GM18951 (cell line): ENCODE measurements at regions not wholly inside any gene's neighbourhood (a gene's known extent, or its start where the extent isn't known, plus 50 kb on each side); places are given as distances from the start of the nearest gene placed in this dataset.

Experiments used
- POLR2A ChIP-seq: IDR thresholded peaks from 4 replicates; pipeline ENCODE4 v1.6.1; 2011; ENCODE audit warnings: mild to moderate bottlenecking; ENCODE audit not compliant: insufficient read length, insufficient read depth; ENCODE audit errors: extremely low read depth
- in situ Hi-C: fragments of 300-500 bp; cut with MboI; formaldehyde crosslinking; loops from one replicate; pipeline ENCODE4 v1.12.0; 2022; ENCODE audit warnings: low sequenced_read_pairs, mixed read lengths, inconsistent platforms; ENCODE audit not compliant: unreplicated experiment

GRCh38 chr2:82508702-82509101 lies 1950.4 kb downstream of the SUCLG1 start:
- no peak for TF ChIP-seq POLR2A
- in situ Hi-C loops, result no loop called here

DNA sequence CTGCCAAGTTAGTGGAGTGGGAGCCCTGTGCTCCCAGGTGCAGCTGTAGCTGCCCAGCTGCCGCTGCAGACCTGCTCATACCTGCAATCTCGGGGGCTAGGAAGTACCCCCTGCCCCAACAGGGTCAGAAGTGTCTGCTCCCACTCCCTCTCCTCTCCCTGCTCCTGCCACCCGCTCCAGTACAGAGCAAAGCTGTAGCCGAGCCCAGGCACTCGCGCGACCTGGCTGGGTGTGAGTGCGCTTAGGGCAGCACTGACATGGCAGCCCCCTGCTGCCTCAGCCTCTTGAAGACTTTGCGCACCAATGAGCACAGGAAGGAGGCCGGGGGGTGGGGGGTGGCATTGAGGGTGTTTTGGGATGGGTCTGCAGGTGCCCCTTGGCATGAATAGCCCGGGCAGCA lies 1951.4 kb downstream of the SUCLG1 start:
- TF ChIP-seq POLR2A, result no peak
- in situ Hi-C loops, result no loop called here

- in situ Hi-C loops, result no loop called here
- no peak for TF ChIP-seq POLR2A
These were observed 1957.9 kb downstream of the SUCLG1 start for GRCh38 chr2:82501217-82501616.

GRCh38 chr2:82498777-82499443 lies 1960.2 kb downstream of the SUCLG1 start:
- TF ChIP-seq POLR2A, result no peak
- in situ Hi-C loops, result no loop called here

GRCh38 chr2:82494739-82495138 lies 1964.3 kb downstream of the SUCLG1 start:
- in situ Hi-C loops, result no loop called here
- TF ChIP-seq POLR2A, result no peak

GRCh38 chr2:82491591-82491990 lies 1967.5 kb downstream of the SUCLG1 start:
- TF ChIP-seq POLR2A, result no peak
- in situ Hi-C loops, result no loop called here

DNA sequence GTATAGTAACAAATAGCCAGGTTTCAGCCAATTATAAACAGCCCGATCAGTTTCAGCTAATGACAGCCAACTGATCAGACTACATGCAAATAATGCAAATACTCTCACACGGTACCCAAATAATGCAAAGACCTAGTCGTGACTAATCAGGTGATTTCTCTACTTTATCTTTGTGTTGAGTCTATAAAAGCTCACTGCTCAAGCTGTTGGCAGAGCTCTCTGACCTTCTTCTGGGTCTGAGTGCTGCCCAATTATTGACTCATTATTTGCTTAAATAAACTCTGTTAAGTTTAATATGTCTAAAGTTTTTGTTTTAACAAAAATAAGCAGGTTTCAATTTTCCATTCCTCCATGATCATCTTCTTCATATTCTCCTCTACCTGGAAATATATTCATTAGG lies 1971.7 kb downstream of the SUCLG1 start:
- in situ Hi-C loops, result no loop called here
- TF ChIP-seq POLR2A, result no peak

GRCh38 chr2:82485701-82486100 lies 1973.4 kb downstream of the SUCLG1 start:
- no peak for TF ChIP-seq POLR2A

GRCh38 chr2:82481207-82481606 lies 1977.9 kb downstream of the SUCLG1 start:
- TF ChIP-seq POLR2A, result no peak
- in situ Hi-C loops, result no loop called here

More at GRCh38 chr2:82485701-82486100, 1973.4 kb downstream of the SUCLG1 start:
- in situ Hi-C loops, result no loop called here

- TF ChIP-seq POLR2A, result no peak
- in situ Hi-C loops, result no loop called here
These were observed 1980.4 kb downstream of the SUCLG1 start for GRCh38 chr2:82478641-82479040.

GRCh38 chr2:82476094-82476493 lies 1983.0 kb downstream of the SUCLG1 start:
- in situ Hi-C loops, result no loop called here
- TF ChIP-seq POLR2A, result no peak

GRCh38 chr2:82428251-82428650 lies 2030.8 kb downstream of the SUCLG1 start:
- TF ChIP-seq POLR2A, result no peak
- in situ Hi-C loops, result no loop called here

- in situ Hi-C loops, result no loop called here
- no peak for TF ChIP-seq POLR2A
These were observed 2047.1 kb downstream of the SUCLG1 start for GRCh38 chr2:82412021-82412420.

DNA sequence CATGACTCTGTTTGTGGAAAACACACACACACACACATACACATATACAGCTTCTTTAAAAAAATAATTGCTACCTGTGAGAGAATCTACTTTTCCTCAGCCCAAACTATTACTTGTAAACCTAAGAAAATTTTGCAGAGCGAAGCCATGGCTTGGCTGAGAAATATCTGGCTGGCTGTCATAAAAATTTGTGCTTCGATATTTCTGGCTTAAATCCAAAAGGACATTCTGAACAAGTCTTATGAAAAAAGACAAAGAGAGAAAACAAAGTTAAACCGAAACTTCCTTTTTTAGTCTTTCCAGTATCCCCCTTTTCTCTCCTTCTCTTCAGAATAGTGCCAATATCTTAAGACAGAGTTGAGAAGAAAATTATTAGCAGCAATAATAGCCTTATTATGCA lies 2048.0 kb downstream of the SUCLG1 start:
- in situ Hi-C loops, result no loop called here
- TF ChIP-seq POLR2A, result no peak

DNA sequence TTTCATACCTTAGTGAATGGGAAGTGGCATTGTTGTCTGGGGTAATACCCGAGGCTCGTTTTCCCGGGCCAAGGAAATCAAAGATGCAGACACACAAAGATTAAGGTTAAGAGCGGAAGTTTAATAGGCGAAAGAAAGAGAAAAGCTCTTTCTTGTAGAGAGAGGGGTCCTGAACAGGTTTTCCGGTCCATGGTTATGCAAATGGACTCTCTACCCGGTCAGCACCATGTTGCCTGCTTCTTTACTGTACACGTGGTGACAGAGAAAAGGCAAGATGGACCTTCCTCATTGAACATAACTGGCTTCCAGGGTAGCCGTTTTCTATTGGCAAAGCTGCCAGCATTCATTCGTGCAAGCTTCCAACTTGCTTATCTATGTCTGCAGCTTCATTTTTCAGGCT lies 2063.5 kb downstream of the SUCLG1 start:
- in situ Hi-C loops, result no loop called here
- no peak for TF ChIP-seq POLR2A
